HL-60/S4 treated with phorbol 12-myristate 13-acetate at 8.2 ng/mL for 4 days and 3 days (cell line): ENCODE measurements at regions not wholly inside any gene's neighbourhood (a gene's known extent, or its start where the extent isn't known, plus 50 kb on each side); places are given as distances from the start of the nearest gene placed in this dataset.

ENCODE experiments used
- in situ Hi-C: fragments of 300-500 bp; cut with MboI; formaldehyde crosslinking; loops from 2 replicates; pipeline ENCODE4 v1.15.0; 2022; ENCODE audit warnings: low sequenced_read_pairs

GRCh38 chr6:85396159-85396808, 53.6 kb upstream of the NT5E start:
- in situ Hi-C loops = no loop called here

- in situ Hi-C loops = no loop called here
Measured at GRCh38 chr6:85395746-85396145, 54.1 kb upstream of the NT5E start.

- in situ Hi-C loops = no loop called here
Measured at GRCh38 chr6:85394853-85395538, 54.9 kb upstream of the NT5E start.

- in situ Hi-C loops = no loop called here
Measured at GRCh38 chr6:85394199-85394598, 55.7 kb upstream of the NT5E start.

GRCh38 chr6:85392379-85392778, 57.5 kb upstream of the NT5E start:
- in situ Hi-C loops = no loop called here

- in situ Hi-C loops = no loop called here
Measured at GRCh38 chr6:85390775-85391174, 59.1 kb upstream of the NT5E start.

GRCh38 chr6:85390105-85390728, 59.7 kb upstream of the NT5E start:
- in situ Hi-C loops = no loop called here

- in situ Hi-C loops = no loop called here
Measured at GRCh38 chr6:85389151-85389797, 60.6 kb upstream of the NT5E start.

GRCh38 chr6:85388531-85388930, 61.4 kb upstream of the NT5E start:
- in situ Hi-C loops = no loop called here

- in situ Hi-C loops = no loop called here
Measured at GRCh38 chr6:85385636-85386315, 64.1 kb upstream of the NT5E start.

- in situ Hi-C loops = no loop called here
Measured at GRCh38 chr6:85383042-85383441, 66.8 kb upstream of the NT5E start.

- in situ Hi-C loops = no loop called here
Measured at GRCh38 chr6:85382541-85382940, 67.3 kb upstream of the NT5E start.

GRCh38 chr6:85372915-85373270, 77.0 kb upstream of the NT5E start:
- in situ Hi-C loops = no loop called here

GRCh38 chr6:85372188-85372914, 77.5 kb upstream of the NT5E start:
- in situ Hi-C loops = no loop called here

GRCh38 chr6:85368631-85369030, 81.3 kb upstream of the NT5E start:
- in situ Hi-C loops = loop anchor here (10.0 kb wide), 1 partner anchor 116 kb away; no protein-coding TSS in a partner anchor

GRCh38 chr6:85364344-85364743, 85.5 kb upstream of the NT5E start:
- in situ Hi-C loops = loop anchor here (10.0 kb wide), 1 partner anchor 120 kb away; no protein-coding TSS in a partner anchor

- in situ Hi-C loops = loop anchor here (10.0 kb wide), 1 partner anchor 121 kb away; no protein-coding TSS in a partner anchor
Measured at GRCh38 chr6:85363870-85364269, 86.0 kb upstream of the NT5E start.

GRCh38 chr6:85362652-85363310, 87.1 kb upstream of the NT5E start:
- in situ Hi-C loops = loop anchor here (10.0 kb wide), 1 partner anchor 122 kb away; no protein-coding TSS in a partner anchor

GRCh38 chr6:85361643-85362014, 88.3 kb upstream of the NT5E start:
- in situ Hi-C loops = loop anchor here (10.0 kb wide), 1 partner anchor 123 kb away; no protein-coding TSS in a partner anchor
